ENCODE measurements at regions not wholly inside any gene's neighbourhood (a gene's known extent, or its start where the extent isn't known, plus 50 kb on each side); places are given as distances from the start of the nearest gene placed in this dataset.

DNA sequence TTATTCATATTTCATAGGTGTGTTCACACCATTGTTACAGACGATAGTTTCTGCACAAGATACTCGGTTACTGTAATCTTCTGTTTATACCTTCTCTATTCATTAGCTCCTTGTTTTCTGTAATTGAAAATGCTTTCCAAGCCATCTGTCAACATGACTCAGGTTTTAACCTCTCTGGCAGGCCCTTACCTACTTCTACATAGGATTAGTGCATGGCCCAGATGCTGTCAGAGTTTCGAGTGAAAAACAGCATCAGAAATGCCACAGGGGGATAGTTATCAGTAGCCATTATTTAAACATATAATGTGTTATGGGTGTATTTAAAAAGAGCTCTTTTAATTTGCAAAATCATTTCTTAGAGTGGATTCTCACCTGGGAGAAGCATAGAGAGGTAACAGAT is 596.4 kb downstream of the FBXO15 start:
- Mint-ChIP-seq H3K27me3 (ENCODE audit: low read depth) (no peaks in the 10 kb centered on the region), H3K4me3 (no peak overlapping the region), H3K4me1 (no peaks in the 10 kb centered on the region), H3K27ac (no peak overlapping the region), H3K9me3 (peaks cover 4% of the 10 kb centered on the region), H3K36me3 (no peaks in the 10 kb centered on the region)
- TF ChIP-seq, protein P1, sequence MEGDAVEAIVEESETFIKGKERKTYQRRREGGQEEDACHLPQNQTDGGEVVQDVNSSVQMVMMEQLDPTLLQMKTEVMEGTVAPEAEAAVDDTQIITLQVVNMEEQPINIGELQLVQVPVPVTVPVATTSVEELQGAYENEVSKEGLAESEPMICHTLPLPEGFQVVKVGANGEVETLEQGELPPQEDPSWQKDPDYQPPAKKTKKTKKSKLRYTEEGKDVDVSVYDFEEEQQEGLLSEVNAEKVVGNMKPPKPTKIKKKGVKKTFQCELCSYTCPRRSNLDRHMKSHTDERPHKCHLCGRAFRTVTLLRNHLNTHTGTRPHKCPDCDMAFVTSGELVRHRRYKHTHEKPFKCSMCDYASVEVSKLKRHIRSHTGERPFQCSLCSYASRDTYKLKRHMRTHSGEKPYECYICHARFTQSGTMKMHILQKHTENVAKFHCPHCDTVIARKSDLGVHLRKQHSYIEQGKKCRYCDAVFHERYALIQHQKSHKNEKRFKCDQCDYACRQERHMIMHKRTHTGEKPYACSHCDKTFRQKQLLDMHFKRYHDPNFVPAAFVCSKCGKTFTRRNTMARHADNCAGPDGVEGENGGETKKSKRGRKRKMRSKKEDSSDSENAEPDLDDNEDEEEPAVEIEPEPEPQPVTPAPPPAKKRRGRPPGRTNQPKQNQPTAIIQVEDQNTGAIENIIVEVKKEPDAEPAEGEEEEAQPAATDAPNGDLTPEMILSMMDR (IDR thresholded peaks at IDR 0.05; ENCODE audit: unreplicated experiment), result no peak
- DNase-seq (ENCODE audit: low spot score in 2 of 2, unreplicated experiment in 2 of 2), result no peak

DNA sequence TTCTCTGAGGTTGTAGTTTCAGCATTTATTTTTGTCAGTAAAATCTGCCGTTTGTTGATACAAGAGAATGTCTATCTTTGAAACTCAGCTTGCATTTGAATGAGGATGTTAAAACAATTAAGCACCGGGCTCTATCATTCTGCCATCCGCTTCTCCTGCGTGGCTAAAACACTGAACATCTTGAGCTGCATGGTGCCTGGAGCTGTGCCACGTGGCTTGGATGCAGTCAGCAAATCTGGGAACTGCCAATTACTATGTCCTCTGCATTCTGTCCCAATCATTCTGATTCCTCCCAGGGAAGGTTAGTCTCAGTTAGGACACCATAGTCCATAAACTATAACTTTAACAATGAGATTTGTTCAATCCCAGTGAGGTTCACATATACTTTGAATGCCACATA is 598.4 kb downstream of the FBXO15 start:
- TF ChIP-seq, protein P1 (IDR thresholded peaks at IDR 0.05; ENCODE audit: unreplicated experiment), result no peak
- Mint-ChIP-seq H3K36me3 (no peaks in the 10 kb centered on the region), H3K9me3 (no peaks in the 10 kb centered on the region), H3K4me3 (no peak overlapping the region), H3K4me1 (no peaks in the 10 kb centered on the region), H3K27ac (no peak overlapping the region), H3K27me3 (ENCODE audit: low read depth) (no peaks in the 10 kb centered on the region)
- no peak for DNase-seq (ENCODE audit: low spot score in 2 of 2, unreplicated experiment in 2 of 2)

DNA sequence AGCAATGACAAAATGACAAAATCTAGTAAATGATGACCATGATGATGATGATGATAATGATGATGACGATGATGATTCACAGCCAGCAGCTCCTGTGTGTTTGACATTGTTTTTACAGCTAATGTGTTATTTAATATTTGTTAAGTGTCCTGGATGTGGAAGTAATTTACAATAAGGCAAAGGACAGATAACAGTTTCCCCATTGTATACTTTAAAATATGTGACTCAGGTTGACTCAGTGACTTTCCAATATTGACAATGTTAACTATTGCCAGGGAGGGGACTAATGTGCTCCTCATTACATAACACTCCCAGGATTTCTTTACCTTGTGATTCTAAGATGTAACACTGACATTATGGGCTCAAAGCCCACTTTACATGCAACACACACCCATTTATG is 602.2 kb downstream of the FBXO15 start:
- TF ChIP-seq, protein P1 (IDR thresholded peaks at IDR 0.05; ENCODE audit: unreplicated experiment), result no peak
- no peak for DNase-seq (ENCODE audit: low spot score in 2 of 2, unreplicated experiment in 2 of 2)
- H3K36me3 Mint-ChIP-seq, result no peaks in the 10 kb centered on the region
- H3K4me3 Mint-ChIP-seq, result no peak overlapping the region
- H3K4me1 Mint-ChIP-seq, result no peaks in the 10 kb centered on the region
- H3K27ac Mint-ChIP-seq, result no peak overlapping the region
- H3K27me3 Mint-ChIP-seq (ENCODE audit: low read depth), result peaks cover 2% of the 10 kb centered on the region
- H3K9me3 Mint-ChIP-seq, result no peaks in the 10 kb centered on the region

DNA sequence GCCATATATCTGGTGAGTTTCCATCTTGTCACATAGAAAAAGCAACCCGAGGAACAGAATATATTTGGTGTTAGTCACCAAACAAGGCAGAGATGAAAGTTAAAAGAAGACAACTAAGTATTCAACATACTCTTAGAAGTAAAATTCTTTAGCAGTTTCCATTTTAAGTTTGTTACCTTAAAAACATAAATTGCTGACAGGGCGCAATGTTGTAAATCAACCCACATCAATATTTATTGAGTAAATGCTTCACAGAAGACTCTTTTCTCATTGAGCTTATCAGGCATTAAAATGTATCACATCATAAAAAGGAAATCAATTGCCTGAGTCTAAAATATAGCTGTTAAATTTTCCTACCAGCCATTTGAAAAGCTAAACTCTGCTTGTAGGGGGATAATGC is 603.0 kb downstream of the FBXO15 start:
- Mint-ChIP-seq H3K4me1 (no peaks in the 10 kb centered on the region), H3K9me3 (no peaks in the 10 kb centered on the region), H3K36me3 (no peaks in the 10 kb centered on the region), H3K4me3 (no peak overlapping the region), H3K27me3 (ENCODE audit: low read depth) (peaks cover 2% of the 10 kb centered on the region), H3K27ac (no peak overlapping the region)
- no peak for DNase-seq (ENCODE audit: low spot score in 2 of 2, unreplicated experiment in 2 of 2)
- TF ChIP-seq, protein P1 (IDR thresholded peaks at IDR 0.05; ENCODE audit: unreplicated experiment), result no peak

DNA sequence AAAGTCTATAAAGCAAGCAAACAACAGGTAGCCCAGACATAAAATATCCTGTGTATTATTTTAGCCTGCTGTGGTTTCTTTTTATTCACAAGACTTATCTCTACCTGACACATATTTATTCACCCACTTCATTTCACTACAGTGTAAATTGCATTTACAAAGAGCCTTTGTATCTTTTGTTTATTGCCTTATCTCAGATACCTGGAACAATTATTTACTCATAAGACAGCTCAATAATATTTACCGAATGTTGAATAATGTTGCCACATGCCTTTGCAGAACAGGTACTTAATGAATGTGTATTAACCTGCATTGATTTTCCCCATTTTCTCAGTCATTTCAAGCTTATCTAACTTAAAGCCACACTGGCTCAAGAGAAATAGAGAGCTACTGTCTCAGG is 603.6 kb downstream of the FBXO15 start:
- DNase-seq (ENCODE audit: low spot score in 2 of 2, unreplicated experiment in 2 of 2), result no peak
- peaks cover 2% of the 10 kb centered on the region for H3K27me3 Mint-ChIP-seq (ENCODE audit: low read depth)
- no peaks in the 10 kb centered on the region for H3K9me3 Mint-ChIP-seq
- no peaks in the 10 kb centered on the region for H3K36me3 Mint-ChIP-seq
- TF ChIP-seq, protein P1 (IDR thresholded peaks at IDR 0.05; ENCODE audit: unreplicated experiment), result no peak
- no peak overlapping the region for H3K4me3 Mint-ChIP-seq
- H3K4me1 Mint-ChIP-seq, result no peaks in the 10 kb centered on the region
- H3K27ac Mint-ChIP-seq, result no peak overlapping the region

DNA sequence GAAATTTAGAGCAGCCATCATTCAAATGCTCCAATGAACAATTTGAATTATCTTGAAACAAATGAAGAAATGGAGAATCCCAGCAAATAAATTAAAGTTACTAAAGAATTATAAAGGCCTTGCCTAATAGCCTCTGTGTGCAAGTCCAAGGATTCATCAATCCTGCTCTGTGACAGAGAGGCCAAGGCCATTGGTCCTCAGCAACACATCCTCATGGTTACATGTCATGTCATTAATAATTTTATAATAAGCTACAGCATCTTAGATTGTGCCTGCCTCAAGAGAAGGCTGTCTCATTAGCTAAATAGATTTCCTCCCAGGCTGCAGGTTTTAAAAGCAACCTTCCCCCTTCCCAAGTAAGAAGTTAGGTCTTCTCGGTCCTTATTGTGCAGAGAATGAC is 611.6 kb downstream of the FBXO15 start:
- H3K27me3 Mint-ChIP-seq (ENCODE audit: low read depth), result peaks cover 3% of the 10 kb centered on the region
- H3K4me3 Mint-ChIP-seq, result no peak overlapping the region
- no peaks in the 10 kb centered on the region for H3K9me3 Mint-ChIP-seq
- DNase-seq (ENCODE audit: low spot score in 2 of 2, unreplicated experiment in 2 of 2), result no peak
- H3K36me3 Mint-ChIP-seq, result no peaks in the 10 kb centered on the region
- TF ChIP-seq, protein P1 (IDR thresholded peaks at IDR 0.05; ENCODE audit: unreplicated experiment), result no peak
- H3K4me1 Mint-ChIP-seq, result no peaks in the 10 kb centered on the region
- H3K27ac Mint-ChIP-seq, result no peak overlapping the region
